AG09319 (cell line): ENCODE measurements at regions not wholly inside any gene's neighbourhood (a gene's known extent, or its start where the extent isn't known, plus 50 kb on each side); places are given as distances from the start of the nearest gene placed in this dataset.

Experiments used
- DNase-seq: peaks from one replicate; pipeline ENCODE4 v3.0.0-alpha.2; 2010; ENCODE audit warnings: low read depth; ENCODE audit errors: extremely low read depth
- TF ChIP-seq, protein P1 (sequence below): IDR thresholded peaks from 2 replicates; pipeline ENCODE4 v1.5.1; 2011; ENCODE audit warnings: low read depth, mild to moderate bottlenecking, inconsistent platforms, low read length, moderate library complexity

DNA sequence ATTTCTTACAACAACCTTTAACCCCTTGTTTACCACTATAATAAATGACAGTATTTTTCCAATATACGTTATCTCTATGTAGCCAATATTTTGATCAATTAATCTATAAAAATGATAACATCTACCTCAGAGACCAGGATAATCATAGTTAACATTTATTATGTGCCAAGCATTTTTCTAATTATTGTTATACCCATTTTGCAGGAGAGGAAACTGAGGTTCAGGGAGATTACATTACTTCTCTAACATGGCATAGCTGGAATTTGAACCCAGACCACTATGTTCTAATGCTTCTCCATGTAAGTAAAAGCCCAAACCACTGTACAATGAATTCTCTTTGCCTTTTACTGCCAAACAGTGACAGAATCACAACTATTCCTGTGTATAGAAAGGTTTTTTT, 113.4 kb upstream of the PFN2 start:
- TF ChIP-seq, protein P1, sequence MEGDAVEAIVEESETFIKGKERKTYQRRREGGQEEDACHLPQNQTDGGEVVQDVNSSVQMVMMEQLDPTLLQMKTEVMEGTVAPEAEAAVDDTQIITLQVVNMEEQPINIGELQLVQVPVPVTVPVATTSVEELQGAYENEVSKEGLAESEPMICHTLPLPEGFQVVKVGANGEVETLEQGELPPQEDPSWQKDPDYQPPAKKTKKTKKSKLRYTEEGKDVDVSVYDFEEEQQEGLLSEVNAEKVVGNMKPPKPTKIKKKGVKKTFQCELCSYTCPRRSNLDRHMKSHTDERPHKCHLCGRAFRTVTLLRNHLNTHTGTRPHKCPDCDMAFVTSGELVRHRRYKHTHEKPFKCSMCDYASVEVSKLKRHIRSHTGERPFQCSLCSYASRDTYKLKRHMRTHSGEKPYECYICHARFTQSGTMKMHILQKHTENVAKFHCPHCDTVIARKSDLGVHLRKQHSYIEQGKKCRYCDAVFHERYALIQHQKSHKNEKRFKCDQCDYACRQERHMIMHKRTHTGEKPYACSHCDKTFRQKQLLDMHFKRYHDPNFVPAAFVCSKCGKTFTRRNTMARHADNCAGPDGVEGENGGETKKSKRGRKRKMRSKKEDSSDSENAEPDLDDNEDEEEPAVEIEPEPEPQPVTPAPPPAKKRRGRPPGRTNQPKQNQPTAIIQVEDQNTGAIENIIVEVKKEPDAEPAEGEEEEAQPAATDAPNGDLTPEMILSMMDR: no peak
- DNase-seq: no peak

DNA sequence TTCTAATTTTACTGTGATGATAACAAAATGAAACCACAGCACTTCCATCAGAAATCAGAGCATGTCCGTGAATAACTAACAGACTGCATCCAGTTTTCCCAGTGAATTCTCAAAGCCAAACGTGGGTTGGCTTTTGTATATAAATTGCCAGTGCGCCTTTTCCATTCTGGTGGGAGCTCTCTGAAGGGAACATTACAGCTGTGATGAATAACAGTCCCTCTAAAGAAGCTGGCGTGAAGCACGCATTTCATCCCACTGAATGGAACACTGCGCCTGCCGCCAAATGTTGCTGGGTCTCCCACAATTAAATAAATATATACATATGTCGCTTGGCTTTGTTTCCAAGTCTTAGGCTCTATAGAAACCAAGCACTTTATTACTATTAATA, 113.0 kb upstream of the PFN2 start:
- TF ChIP-seq, protein P1: no peak
- DNase-seq: no peak

DNA sequence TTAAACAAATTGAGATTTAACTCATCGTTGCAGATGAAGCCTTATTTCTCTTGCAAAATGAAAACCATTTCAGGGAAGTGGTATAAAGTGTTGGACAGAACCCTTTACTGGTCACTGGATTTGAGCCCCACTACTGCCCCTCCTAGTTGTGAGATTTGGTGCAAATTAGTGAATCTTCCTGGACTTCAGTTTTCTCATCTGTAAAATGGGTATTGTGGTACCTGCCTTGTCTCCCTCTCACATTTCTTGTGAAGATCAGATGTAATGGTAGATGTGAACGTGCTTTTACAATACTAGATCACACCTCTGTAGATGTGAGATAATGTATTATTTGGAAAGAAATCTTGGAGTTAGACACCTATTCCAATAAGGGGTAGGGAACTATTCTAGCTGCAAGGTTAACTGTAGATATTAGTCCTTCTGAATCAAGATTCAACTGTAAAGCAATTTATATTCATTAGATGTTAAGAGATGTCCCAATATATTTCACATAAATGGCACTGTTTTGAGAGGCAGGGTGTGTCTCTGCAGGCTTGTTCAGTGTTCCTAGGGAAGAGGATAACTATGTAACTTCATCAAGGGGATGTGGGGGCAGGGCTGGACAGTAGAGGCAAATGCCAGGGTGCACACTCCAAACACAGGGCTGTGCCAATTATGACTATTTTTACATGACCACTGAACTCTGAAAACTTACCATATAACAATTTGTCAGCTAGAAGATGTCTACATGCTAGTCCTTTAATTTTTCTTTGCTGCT, 112.4 kb upstream of the PFN2 start:
- no peak for DNase-seq
- TF ChIP-seq, protein P1: no peak

DNA sequence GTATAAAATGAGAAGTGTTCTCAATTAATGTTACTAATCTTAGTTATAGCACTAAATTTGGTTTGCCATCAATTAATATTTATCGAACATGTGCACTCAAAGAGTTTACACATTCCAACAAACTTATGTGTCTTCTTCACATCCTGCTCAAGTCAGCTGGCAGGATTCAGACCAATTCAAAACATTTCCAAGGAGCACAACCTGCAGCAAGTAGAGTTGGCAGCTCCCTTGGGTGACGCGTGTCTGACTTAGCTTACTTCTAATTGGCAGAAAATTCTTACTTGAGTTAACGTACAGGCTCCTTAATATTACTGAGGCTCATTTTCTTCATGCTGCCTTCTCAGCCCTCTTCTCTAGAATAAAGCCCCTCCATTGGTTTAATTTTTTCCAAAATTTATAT, 110.4 kb upstream of the PFN2 start:
- TF ChIP-seq, protein P1: no peak
- no peak for DNase-seq

DNA sequence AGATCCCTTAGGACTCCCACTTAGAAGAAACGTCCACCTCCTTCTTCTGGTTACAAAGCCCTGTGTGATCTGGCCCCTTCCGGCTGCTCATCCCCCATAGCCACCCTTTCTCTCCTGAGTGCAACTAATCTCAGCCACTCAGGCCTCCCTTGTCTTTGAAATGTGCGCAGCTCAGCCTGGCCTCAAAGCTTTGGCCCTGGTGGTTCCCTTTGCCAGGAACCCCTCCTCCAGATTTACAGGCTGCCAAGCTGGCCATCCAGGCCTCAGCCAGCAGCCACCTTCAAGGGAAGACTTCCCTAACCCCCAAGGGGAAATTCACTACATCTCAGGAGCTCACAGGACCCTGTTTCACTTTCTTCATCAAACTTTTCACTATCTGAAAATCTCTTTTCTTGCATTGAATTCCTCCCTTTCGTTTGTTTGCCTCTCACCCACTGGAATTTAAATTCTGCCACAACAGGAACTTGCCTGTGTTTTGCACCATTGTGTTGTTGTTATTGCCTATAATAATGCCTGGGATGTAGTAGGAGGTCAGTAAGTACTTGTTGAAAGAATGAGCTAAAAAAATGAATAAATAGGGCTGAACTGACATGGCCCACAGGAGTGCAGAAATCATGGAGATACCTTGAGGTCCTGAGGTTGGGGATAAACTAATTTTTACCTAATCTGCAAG, 109.5 kb upstream of the PFN2 start:
- no peak for DNase-seq
- TF ChIP-seq, protein P1: no peak

DNA sequence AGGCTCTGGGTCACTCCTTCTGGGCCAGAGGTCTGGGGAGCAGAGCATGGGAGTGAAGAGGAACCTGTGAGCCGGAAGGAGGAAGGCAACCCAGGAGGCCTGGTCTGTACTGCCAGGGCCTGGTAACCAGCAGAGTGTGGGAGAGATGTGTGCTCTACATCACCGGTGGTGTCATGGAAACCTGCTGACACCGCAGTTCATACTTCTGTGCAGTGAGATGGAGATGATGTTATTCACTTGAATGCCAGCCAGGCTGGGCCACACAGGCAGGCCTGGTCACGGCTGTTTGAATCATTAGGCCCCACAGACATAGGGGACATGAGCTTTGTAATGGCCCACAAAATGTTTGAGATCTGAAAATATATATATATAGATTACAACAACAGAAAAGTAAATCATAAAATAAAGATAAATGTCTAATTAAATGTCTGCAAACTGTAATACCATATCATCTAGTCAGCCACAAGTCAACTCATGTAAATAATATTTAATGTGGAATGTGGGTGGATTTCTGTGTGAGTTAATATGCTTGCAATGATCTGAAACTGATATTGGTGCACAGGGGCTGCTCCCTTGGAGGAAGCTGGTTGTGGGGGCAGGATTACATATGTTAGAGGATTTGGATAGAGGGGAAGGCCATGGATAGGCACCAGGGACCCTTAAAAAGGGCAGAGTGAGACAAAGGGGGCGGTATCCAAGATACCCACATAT, 108.5 kb upstream of the PFN2 start:
- TF ChIP-seq, protein P1: no peak
- peak; percentile 67 for DNase-seq
